GM23248 (cell line): ENCODE measurements at regions not wholly inside any gene's neighbourhood (a gene's known extent, or its start where the extent isn't known, plus 50 kb on each side); places are given as distances from the start of the nearest gene placed in this dataset.

Source experiments
- EZH2 ChIP-seq: fragments of 200-600 bp; sonication (generic); IDR thresholded peaks from 2 replicates; pipeline ENCODE4 v1.6.1; 2018; ENCODE audit warnings: antibody characterized with exemption, mild to moderate bottlenecking; ENCODE audit not compliant: insufficient read depth, poor library complexity, severe bottlenecking
- EZH2phosphoT487 ChIP-seq: fragments of 200-600 bp; sonication (generic); IDR thresholded peaks from 2 replicates; pipeline ENCODE4 v1.6.1; 2018; ENCODE audit warnings: antibody characterized with exemption, moderate library complexity, mild to moderate bottlenecking, low read depth; ENCODE audit not compliant: insufficient read depth

DNA sequence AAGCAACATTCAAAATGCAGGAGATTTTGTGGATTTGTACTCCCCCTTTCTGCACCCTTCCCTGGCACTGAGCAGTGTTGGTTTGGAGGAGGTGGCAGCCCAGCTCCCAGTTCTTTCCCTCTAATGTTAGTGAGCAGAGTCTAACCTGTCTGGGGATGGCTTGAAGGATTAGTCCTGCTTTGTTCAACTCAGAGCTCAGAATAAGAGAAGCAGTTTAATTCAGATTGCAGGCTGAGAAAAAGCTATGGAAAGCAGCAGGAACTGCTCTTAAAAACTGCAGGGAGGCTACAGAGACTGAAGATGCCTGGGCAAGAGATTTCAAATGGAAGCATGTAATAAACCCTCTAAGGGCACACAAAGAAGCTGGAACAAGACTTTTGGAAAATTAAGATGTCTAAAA lies 223.4 kb upstream of the GGTLC1 start:
- TF ChIP-seq EZH2phosphoT487 (no peak), EZH2 (no peak)
